Omental fat pad (tissue), 3 donors: ENCODE measurements at regions not wholly inside any gene's neighbourhood (a gene's known extent, or its start where the extent isn't known, plus 50 kb on each side); places are given as distances from the start of the nearest gene placed in this dataset.

ENCODE experiments used
- ATAC-seq: fragments of 150-250 bp; one replicate; pipeline ENCODE4 v1.9.1; 2016; ENCODE audit warnings: mild to moderate bottlenecking, moderate library complexity; ENCODE audit not compliant: low FRiP score
- DNase-seq: peaks from one replicate; pipeline ENCODE4 v3.0.0-alpha.2; 2019; ENCODE audit warnings: low spot score
- TF ChIP-seq, protein P1 (sequence below), 3 donors: fragments of 450-650 bp; IDR thresholded peaks; one replicate each; pipeline ENCODE4 v1.5.1; 2016 to 2017; ENCODE audit warnings: antibody characterized with exemption in 3 of 3, mild to moderate bottlenecking in 3 of 3, moderate library complexity in 2 of 3

DNA sequence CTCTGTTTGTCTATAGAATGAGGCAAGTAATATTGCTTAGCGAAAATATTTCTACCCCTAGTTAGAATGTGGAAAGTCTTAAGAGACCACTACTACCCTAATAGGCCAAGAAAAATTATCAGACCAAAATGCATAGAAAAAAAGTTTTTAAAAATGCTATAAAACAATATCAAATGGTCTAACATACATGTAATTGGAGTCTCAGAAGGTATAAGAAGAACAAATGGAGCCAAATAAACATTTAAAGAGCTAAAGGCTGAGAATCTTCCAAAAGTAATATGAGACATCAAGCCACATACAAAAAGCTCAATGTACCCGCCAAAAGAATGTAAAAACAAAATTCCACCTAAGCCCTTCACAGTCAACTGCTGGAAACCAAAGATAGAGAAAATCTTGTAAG is 133.5 kb upstream of the GADL1 start:
- no peak for ATAC-seq
- DNase-seq, result no peak
- TF ChIP-seq, protein P1, sequence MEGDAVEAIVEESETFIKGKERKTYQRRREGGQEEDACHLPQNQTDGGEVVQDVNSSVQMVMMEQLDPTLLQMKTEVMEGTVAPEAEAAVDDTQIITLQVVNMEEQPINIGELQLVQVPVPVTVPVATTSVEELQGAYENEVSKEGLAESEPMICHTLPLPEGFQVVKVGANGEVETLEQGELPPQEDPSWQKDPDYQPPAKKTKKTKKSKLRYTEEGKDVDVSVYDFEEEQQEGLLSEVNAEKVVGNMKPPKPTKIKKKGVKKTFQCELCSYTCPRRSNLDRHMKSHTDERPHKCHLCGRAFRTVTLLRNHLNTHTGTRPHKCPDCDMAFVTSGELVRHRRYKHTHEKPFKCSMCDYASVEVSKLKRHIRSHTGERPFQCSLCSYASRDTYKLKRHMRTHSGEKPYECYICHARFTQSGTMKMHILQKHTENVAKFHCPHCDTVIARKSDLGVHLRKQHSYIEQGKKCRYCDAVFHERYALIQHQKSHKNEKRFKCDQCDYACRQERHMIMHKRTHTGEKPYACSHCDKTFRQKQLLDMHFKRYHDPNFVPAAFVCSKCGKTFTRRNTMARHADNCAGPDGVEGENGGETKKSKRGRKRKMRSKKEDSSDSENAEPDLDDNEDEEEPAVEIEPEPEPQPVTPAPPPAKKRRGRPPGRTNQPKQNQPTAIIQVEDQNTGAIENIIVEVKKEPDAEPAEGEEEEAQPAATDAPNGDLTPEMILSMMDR (IDR thresholded peaks at IDR 0.05), result no peak

DNA sequence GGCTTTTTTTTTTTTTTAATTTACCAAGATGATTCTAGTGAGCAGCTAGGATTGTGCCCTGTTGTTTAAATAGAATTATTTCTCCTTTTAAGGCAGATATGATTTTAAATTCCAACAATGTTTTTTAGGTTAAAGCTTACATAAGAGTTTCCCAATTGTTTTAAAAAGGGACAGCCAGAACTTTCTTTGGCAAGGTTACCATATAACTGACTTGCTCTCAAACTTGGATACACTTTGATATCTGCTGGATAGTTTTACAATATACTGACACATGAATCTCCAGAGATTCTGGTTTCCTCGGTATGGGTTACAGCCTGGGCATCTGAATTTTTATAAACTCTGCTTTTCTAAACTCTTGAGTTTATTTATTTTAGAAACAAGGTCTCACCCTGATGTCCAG is 134.3 kb upstream of the GADL1 start:
- ATAC-seq, result no peak
- TF ChIP-seq, protein P1 (IDR thresholded peaks at IDR 0.05), result no peak
- no peak for DNase-seq

DNA sequence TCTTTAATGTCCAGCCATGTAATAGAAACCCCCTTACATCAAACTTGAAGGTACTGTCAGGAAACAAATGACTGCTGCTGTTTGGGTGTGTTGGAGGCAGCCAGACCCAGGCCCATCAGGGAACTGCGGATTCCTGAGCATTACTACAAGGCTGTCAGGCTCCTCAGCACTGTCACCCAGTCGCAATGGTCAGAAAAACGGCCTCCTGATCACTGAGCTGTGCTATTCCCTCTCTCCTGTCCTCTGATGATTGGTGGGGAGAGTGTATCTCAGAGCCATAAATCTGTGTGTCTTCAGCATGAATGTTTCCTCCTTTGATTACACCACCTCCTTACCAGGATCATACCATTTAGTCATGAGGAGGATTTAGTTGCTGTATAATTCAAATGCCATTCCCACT is 135.2 kb upstream of the GADL1 start:
- ATAC-seq (no peak), DNase-seq (no peak)
- TF ChIP-seq, protein P1 (IDR thresholded peaks at IDR 0.05), result no peak

DNA sequence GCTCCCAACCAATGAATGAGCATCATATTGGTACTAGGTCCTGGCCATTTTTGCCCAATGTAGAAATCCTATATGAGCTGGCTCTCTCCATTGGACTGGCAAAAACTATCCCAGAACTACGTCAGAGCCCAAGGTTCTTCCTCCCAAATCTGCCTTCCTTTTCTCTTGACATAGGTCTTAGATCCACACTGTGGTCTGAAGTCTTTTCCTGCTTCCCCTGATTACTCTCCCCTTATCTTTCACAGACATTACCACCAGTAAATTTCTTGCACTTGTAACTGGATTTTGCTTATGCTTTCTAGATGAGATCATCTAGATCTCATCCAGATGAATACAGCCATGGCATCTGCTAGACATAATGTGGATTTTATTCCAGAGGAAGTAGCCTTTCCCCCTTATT is 141.2 kb upstream of the GADL1 start:
- TF ChIP-seq, protein P1 (IDR thresholded peaks at IDR 0.05), result no peak
- DNase-seq (no peak), ATAC-seq (no peak)

DNA sequence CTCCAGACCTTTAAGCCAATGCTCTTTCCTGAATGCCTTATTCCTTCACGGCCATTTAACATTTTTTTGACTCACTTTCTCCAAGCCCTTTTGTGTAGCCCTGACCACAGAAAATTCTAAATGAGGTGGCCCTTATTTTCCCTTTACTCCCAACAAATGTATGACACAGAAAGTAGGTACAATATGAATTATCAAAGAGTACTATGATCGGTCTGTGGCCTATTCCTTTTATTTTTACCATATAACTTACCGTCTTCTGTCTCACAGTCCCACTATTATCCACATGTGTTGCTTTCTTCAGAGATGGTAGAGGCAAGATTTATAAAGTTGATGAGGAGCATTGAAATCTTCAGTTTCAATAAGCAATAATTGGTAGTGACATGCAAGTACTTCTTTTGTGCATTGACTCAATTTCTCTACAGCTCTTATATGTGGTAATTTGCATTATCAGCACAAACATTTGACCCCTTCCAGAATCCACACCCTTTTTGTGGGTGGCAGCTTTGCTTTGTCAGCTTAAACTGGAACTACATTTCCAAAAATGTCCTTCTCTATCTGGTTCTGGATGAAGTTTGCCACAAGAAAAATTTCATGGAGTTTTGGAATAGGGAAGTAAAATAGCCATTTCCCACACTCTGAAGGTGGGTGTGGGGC is 143.8 kb upstream of the GADL1 start:
- TF ChIP-seq, protein P1 (IDR thresholded peaks at IDR 0.05), result no peak
- DNase-seq (no peak), ATAC-seq (no peak)

DNA sequence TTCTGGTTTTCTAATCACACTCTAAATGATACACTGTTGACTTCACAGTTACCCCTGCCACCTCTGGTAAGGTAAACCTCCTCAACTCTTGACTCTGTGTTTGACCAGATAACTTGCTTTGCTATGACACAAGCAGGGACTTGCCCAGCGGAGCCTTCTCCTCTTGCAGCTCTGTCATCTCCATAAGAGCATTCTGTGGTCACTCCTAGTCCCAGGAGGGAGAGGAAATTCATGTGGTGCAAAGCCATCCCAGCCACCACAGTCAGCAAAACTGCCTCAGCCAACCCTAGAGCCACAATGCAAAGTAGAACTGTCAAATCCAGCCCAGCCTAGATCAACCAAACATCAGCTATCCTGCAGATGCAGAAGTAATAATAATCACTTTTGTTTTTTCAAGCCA is 144.7 kb upstream of the GADL1 start:
- DNase-seq (no peak), ATAC-seq (no peak)
- TF ChIP-seq, protein P1 (IDR thresholded peaks at IDR 0.05), result no peak

DNA sequence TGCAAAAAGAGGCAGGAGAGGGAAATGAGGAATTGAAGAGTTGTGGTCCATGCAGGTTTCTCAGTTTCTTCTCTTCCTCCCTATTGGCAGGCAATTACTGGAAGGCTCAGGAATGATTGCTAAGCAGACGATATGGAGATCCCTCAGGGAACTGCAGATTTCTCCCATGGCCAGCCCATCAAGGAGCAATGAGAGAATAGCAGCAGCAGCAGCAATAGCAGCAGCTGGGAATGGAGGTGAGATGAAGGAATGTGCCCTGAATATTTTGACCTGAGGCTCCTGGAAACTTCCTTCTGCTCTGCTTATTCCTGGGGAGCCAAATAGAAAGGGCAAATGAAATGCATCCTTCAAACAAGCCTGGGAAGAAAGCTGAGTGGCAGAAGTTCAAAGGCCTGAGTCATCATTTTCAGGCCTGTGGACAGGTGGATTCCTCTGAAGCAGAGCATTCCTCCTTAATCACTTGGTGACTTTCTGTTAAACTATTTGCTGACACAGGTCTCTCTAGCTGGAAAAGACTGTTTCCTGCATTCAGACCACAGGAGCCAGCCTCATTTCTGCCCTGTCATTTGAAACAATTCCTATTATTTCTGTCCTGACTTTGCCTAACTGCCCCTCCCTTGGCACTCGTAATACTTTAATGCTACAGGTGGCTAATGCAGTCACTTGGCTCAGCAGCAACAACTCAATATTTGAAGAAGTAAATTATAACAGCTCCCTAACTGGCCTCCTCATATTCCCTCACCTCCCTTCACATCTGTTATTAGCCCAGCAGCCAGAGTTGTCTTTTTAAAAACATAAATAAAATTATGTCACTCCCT is 146.9 kb upstream of the GADL1 start:
- TF ChIP-seq, protein P1 (IDR thresholded peaks at IDR 0.05), result no peak
- DNase-seq (no peak), ATAC-seq (peak; percentile 98)
